HUES64 (cell line): ENCODE measurements at regions not wholly inside any gene's neighbourhood (a gene's known extent, or its start where the extent isn't known, plus 50 kb on each side); places are given as distances from the start of the nearest gene placed in this dataset.

Experiments
- H3K27ac ChIP-seq: 2 replicates; pipeline ENCODE4 v1.7.0; 2013; ENCODE audit warnings: low read depth, low read length, inconsistent platforms
- H3K27me3 ChIP-seq: 2 replicates; pipeline ENCODE4 v1.6.1; 2013; ENCODE audit warnings: mild to moderate bottlenecking, low read length; ENCODE audit not compliant: insufficient read depth
- H3K36me3 ChIP-seq: 2 replicates; pipeline ENCODE4 v1.6.1; 2013; ENCODE audit warnings: mild to moderate bottlenecking, low read length; ENCODE audit not compliant: insufficient read depth
- H3K4me1 ChIP-seq: 2 replicates; pipeline ENCODE4 v1.6.1; 2013; ENCODE audit warnings: mild to moderate bottlenecking, low read length, moderate library complexity; ENCODE audit not compliant: insufficient read depth
- H3K4me3 ChIP-seq: 2 replicates; pipeline ENCODE4 v1.5.1; 2013; ENCODE audit warnings: mild to moderate bottlenecking, low read length, moderate library complexity
- H3K9ac ChIP-seq: 2 replicates; pipeline ENCODE4 v1.6.1; 2013; ENCODE audit warnings: mild to moderate bottlenecking, low read depth, low read length
- H3K9me3 ChIP-seq: 2 replicates; pipeline ENCODE4 v1.6.1; 2013; ENCODE audit warnings: low read depth, low read length; ENCODE audit not compliant: insufficient read depth
- WGBS: fragments of 150-250, 120-280 bp; methylation state at CpG from one replicate; pipeline ENCODE4 v1.1.7; 2013; ENCODE audit warnings: missing lambda C conversion rate; 5-methylcytosine and 5-hydroxymethylcytosine counted together

DNA sequence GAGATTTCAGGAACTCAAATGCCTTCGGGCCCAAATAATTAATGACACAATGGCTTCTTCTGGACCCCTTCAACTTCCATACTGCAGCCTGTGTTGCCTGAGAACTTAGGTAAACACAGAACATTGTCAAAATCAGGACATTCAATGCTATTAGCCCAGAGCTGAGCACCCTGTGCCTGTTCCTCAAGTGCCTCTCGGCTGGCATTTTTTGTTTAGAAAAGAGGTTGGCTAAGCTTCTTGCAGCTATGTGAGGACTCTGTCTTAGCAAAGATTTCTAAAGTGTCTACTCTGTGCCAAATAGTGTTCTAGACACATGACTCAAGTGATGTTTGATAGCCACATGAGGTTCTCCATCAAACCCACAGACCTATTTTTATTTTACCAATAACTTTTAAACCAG, 289.3 kb upstream of the ARID1B start:
- H3K27me3 ChIP-seq: no peaks in the 10 kb centered on the region
- 96% methylated on average over 2 of the region's 2 CpGs for WGBS
- no peak overlapping the region for H3K4me3 ChIP-seq
- no peaks in the 10 kb centered on the region for H3K4me1 ChIP-seq
- no peaks in the 10 kb centered on the region for H3K36me3 ChIP-seq
- peaks cover 15% of the 10 kb centered on the region for H3K9me3 ChIP-seq
- no peak overlapping the region for H3K27ac ChIP-seq
- no peak overlapping the region for H3K9ac ChIP-seq

DNA sequence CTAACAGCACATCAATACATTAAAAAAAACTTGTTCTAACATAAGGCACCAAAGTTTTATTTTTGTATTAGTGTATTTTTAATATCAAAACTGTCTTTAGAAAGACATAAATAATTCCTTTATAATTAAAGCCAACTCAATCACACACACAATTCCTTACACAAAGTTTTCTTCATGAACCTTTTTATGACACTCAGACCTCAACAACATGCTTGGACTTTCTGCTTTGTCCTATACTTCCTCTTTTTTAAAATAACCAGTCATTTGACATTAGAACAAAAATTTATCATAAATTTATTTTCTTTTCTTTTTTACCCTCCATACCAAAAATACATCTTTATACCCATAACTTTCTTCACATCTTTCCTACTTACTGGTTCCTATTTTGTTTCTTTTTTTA, 292.0 kb upstream of the ARID1B start:
- H3K4me3 ChIP-seq: no peak overlapping the region
- no peak overlapping the region for H3K9ac ChIP-seq
- no peak overlapping the region for H3K27ac ChIP-seq
- no peaks in the 10 kb centered on the region for H3K27me3 ChIP-seq
- peaks cover 15% of the 10 kb centered on the region for H3K9me3 ChIP-seq
- no peaks in the 10 kb centered on the region for H3K4me1 ChIP-seq
- H3K36me3 ChIP-seq: no peaks in the 10 kb centered on the region

DNA sequence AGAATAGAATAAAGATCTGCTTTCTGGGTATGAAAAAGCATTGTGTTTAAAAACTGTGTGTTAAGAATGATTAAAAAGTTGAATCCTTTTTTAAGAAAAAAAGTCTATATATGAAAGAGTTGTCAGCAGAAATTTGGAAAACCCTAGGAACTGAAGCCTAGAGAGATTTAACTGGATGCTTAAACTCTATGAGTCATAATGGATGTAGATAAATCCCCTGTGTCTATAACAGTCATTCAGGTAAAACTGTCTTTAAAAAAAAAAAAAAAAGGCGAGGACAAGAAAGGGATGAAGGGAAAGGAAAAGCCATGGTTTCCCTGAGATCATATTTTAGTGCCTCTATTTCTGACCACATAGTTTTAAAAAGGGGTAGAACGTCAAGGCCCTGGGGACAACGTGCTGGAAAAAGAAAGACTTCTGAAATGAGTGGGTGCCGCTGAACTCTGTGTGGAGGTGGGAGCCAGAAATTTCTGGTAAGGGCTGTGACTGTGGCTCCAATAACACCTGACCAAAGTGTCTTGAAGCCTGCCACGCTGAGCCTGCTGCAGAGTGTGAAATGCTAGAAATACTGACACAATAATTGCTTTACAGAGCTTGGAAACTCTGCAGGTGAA, 302.6 kb upstream of the ARID1B start:
- Histone ChIP-seq H3K9me3 (no peaks in the 10 kb centered on the region), H3K27ac (no peak overlapping the region), H3K36me3 (no peaks in the 10 kb centered on the region), H3K27me3 (no peaks in the 10 kb centered on the region), H3K4me3 (no peak overlapping the region), H3K4me1 (no peaks in the 10 kb centered on the region), H3K9ac (no peak overlapping the region)
- 90% methylated on average over 5 of the region's 5 CpGs for WGBS

DNA sequence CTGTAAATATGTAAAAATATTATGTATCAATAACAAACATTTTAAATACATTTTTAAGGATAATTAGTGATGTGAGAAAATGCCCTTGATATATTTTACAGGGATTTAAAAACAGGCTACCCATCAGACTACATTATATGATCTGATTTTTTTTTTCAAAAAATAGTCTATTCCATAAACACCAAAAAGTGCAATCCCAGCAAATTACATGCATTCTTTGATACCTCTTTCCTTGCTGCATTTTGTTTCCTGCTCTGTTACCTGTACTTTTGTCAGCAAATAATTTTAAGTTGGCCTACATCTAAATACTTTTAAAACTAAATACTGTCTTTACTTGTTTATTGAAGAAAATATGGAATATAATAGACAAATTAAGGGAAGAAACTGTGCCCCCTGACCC, 306.2 kb upstream of the ARID1B start:
- Histone ChIP-seq H3K27ac (no peak overlapping the region), H3K27me3 (no peaks in the 10 kb centered on the region), H3K4me3 (no peak overlapping the region), H3K9me3 (no peaks in the 10 kb centered on the region), H3K9ac (no peak overlapping the region), H3K36me3 (no peaks in the 10 kb centered on the region), H3K4me1 (no peaks in the 10 kb centered on the region)

DNA sequence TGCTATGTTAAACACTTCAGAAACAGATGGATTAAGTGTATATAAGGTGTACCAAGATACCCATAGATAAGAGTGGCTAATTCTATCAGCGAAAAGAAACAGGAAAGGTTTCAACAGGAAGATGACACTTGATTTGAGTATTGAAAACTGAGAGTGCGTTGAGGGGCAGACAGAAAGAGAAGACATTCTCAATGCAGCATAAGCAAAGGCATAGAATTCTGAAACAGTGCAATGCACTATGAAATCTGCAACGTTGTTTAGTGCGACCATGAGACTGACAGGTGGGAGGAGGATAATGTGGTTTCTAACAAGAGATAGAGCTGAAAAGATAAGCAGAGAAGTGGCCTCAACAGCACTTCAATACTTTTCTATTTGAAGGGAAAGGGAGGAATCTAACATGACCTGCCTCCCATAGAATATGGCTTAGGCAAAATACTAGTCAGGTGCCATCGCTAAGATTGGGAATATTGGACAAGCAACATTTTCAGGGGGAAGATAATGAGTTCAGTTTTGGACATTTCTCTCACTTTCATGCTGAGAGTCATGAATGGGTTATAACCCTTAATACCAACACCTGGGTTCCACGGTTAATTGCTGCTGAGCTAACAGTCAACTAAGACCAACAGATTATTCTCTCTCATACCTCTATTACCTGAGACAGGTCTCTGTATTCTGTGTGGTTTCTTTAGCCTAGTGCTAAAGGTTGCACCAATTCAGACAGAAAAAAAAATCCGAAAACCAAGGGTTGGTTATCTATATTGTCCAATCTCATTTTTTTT, 312.9 kb upstream of the ARID1B start:
- Histone ChIP-seq H3K27me3 (no peaks in the 10 kb centered on the region), H3K9ac (no peak overlapping the region)
- 96% methylated on average over 6 of the region's 7 CpGs for WGBS

DNA sequence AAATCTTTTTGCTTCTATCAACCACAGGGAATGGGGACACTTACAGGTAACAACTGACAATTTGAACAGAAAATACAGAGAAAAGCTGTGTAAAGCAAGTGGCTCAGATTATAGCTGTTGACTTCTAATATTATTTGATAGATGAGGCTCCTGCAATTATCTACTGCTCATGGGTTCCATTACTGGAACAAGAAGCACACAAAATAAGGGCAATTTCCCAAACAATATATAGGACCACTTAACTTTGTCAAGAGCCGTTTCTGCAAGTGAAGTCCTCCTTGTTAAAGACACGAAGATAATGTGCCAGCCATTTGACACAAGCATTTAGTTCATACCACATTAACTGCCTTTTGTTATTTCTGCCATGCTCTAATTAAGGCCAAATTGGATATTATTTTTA, 315.5 kb upstream of the ARID1B start:
- H3K4me1 ChIP-seq: no peaks in the 10 kb centered on the region
- H3K27ac ChIP-seq: no peak overlapping the region
- H3K36me3 ChIP-seq: no peaks in the 10 kb centered on the region
- WGBS: 88% methylated on average over 2 of the region's 2 CpGs
- no peaks in the 10 kb centered on the region for H3K9me3 ChIP-seq
- no peak overlapping the region for H3K4me3 ChIP-seq
- no peaks in the 10 kb centered on the region for H3K27me3 ChIP-seq
- H3K9ac ChIP-seq: no peak overlapping the region

More for the DNA sequence above, 312.9 kb upstream of the ARID1B start:
- Histone ChIP-seq H3K36me3 (no peaks in the 10 kb centered on the region), H3K9me3 (no peaks in the 10 kb centered on the region), H3K4me1 (no peaks in the 10 kb centered on the region), H3K27ac (no peak overlapping the region), H3K4me3 (no peak overlapping the region)

DNA sequence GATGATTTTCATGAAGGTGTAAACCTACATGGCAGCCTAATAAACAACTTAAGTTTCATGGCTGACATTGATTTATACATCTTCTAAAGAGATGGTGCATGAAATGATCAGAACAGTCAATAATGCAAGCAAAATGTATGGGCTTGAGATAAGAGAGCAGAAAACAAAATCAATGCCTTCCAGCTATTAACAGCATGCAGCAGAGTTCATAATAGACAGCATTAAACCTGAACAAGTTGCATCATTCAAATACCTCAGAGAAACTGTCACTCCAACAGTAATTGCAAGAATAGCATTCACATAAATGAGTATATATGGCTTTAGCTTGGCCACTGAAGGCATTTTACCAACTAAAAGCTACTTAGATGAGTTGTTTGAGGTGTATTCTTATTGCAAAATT, 319.6 kb upstream of the ARID1B start:
- H3K9me3 ChIP-seq: no peaks in the 10 kb centered on the region
- H3K9ac ChIP-seq: no peak overlapping the region
- no peak overlapping the region for H3K4me3 ChIP-seq
- H3K36me3 ChIP-seq: no peaks in the 10 kb centered on the region
- no peaks in the 10 kb centered on the region for H3K27me3 ChIP-seq
- no peaks in the 10 kb centered on the region for H3K4me1 ChIP-seq
- H3K27ac ChIP-seq: no peak overlapping the region

DNA sequence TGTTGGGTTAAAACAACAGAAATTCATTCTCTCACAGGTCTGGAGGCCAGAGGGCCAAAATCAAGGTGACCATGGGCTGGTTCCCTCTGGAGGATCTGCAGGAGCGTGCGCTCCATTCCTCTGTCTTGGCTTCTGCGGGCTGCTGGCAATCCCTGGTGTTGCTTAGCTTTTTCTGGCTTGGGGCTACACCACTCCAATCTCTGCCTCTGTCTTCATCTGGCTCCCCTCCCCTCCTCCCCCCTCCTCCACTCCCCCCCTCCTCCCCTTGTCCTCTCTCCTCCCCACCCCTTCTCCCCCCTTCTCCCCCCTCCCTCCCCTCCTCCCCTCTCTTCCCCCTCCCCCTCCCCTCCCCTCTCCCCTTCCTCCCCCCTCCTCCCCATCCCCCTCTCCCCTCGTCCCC, 321.3 kb upstream of the ARID1B start:
- Histone ChIP-seq H3K36me3 (no peaks in the 10 kb centered on the region), H3K27me3 (no peaks in the 10 kb centered on the region), H3K9ac (no peak overlapping the region), H3K4me3 (no peak overlapping the region), H3K27ac (no peak overlapping the region), H3K9me3 (no peaks in the 10 kb centered on the region), H3K4me1 (no peaks in the 10 kb centered on the region)
- WGBS: 95% methylated on average over 3 of the region's 4 CpGs

DNA sequence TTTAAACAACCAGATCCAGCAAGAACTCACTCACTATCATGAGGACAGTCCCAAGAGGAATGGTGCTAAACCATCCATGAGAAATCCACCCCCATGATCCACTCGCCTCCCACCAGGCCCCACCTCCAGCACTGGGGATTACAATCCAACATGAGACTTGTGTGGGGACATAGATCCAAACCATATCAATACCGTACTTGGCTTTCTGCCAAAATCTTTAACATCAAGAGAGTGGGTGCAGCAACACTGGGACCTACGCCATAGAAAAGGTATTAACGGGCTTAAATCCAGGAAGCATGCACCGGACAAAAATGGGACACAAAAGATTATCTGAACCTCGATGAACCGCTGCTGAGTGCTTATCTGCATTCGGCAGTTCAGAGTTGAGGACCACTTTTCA, 322.3 kb upstream of the ARID1B start:
- H3K9ac ChIP-seq: no peak overlapping the region
- no peaks in the 10 kb centered on the region for H3K36me3 ChIP-seq
- no peaks in the 10 kb centered on the region for H3K27me3 ChIP-seq
- no peak overlapping the region for H3K27ac ChIP-seq
- H3K4me3 ChIP-seq: no peak overlapping the region
- 89% methylated on average over 8 of the region's 8 CpGs for WGBS
- H3K9me3 ChIP-seq: no peaks in the 10 kb centered on the region
- no peaks in the 10 kb centered on the region for H3K4me1 ChIP-seq

DNA sequence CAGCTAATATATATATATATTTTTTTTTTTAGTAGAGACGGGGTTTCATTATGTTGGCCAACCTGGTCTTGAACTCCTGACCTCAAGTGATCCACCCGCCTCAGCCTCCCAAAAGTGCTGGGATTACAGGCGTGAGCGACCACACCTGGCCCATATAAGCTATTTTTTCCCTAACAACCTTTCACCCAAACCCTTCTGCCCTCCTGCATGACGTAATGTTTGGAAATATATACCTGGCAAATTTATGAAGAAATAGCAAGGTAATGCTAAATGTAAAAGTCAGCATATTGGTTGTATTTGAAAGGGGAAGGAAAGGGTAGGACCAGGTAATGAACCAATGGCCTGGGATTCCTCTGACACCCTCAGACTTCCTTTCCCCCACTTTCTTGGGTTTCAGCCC, 325.5 kb upstream of the ARID1B start:
- no peak overlapping the region for H3K27ac ChIP-seq
- H3K27me3 ChIP-seq: no peaks in the 10 kb centered on the region
- H3K4me3 ChIP-seq: no peak overlapping the region
- no peaks in the 10 kb centered on the region for H3K4me1 ChIP-seq
- 94% methylated on average over 5 of the region's 5 CpGs for WGBS
- no peaks in the 10 kb centered on the region for H3K36me3 ChIP-seq
- no peaks in the 10 kb centered on the region for H3K9me3 ChIP-seq
- H3K9ac ChIP-seq: no peak overlapping the region

DNA sequence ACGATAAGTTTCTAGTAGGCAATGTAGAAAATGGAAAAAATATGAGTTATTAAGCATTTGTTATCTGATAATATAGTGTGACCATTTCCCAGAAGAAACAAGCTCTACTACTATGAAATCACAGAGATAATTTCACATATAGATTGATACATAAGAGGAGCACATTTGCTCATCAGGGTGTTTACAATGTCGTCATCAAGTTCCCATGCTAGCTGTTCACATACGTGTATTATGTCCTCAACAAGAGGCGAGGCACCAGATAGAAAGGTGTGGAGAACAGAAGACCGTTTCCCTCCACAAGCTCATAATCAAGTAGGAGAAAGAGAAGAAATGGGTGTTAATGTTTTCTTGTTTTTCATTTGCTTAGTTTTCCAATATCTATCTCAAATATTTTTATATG, 326.1 kb upstream of the ARID1B start:
- Histone ChIP-seq H3K36me3 (no peaks in the 10 kb centered on the region), H3K27me3 (no peaks in the 10 kb centered on the region), H3K4me1 (no peaks in the 10 kb centered on the region), H3K9me3 (no peaks in the 10 kb centered on the region), H3K9ac (no peak overlapping the region), H3K27ac (no peak overlapping the region), H3K4me3 (no peak overlapping the region)
- 77% methylated on average over 4 of the region's 5 CpGs for WGBS

DNA sequence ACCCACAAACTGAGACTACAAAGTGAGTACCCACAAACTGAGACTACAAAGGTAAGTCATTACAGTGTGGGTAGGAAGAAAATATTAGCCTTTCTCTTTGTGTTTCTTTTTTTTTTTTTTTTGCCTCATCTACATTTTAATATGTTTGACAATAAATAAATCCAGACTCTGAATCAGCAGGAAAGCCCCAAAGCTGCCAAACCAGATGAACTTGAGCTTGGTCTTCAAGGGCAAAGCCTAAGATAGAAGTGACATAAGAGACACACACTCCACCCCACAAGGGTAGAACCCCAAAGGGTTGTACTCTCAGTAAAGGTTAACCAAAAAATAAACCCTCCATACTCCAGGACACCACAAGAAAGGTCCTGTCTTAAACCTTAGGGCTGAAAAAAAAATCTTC, 326.8 kb upstream of the ARID1B start:
- Histone ChIP-seq H3K4me1 (no peaks in the 10 kb centered on the region), H3K27ac (no peak overlapping the region), H3K27me3 (no peaks in the 10 kb centered on the region), H3K9ac (no peak overlapping the region), H3K36me3 (no peaks in the 10 kb centered on the region), H3K9me3 (no peaks in the 10 kb centered on the region), H3K4me3 (no peak overlapping the region)
